ENCODE measurements at regions not wholly inside any gene's neighbourhood (a gene's known extent, or its start where the extent isn't known, plus 50 kb on each side); places are given as distances from the start of the nearest gene placed in this dataset.

- DNase-seq (no peak), ATAC-seq (no peak)
- Histone ChIP-seq H3K4me1 (peaks cover 0 to 5% (median 0%) of the 10 kb centered on the region in 9 donors), H3K36me3 (no peaks in the 10 kb centered on the region), H3K27me3 (no peaks in the 10 kb centered on the region), H3K9me3 (peaks cover 0 to 4% (median 0%) of the 10 kb centered on the region in 11 donors), H3K27ac (no peak overlapping the region), H3K4me3 (no peak overlapping the region)
- intact Hi-C loops (cut with DNase I), result no loop called here
- TF ChIP-seq, protein P1, sequence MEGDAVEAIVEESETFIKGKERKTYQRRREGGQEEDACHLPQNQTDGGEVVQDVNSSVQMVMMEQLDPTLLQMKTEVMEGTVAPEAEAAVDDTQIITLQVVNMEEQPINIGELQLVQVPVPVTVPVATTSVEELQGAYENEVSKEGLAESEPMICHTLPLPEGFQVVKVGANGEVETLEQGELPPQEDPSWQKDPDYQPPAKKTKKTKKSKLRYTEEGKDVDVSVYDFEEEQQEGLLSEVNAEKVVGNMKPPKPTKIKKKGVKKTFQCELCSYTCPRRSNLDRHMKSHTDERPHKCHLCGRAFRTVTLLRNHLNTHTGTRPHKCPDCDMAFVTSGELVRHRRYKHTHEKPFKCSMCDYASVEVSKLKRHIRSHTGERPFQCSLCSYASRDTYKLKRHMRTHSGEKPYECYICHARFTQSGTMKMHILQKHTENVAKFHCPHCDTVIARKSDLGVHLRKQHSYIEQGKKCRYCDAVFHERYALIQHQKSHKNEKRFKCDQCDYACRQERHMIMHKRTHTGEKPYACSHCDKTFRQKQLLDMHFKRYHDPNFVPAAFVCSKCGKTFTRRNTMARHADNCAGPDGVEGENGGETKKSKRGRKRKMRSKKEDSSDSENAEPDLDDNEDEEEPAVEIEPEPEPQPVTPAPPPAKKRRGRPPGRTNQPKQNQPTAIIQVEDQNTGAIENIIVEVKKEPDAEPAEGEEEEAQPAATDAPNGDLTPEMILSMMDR (IDR thresholded peaks at IDR 0.05), result no peak
- WGBS, 2 donors, result 75 to 78% methylated on average over 2 of the region's 2 CpGs
These were observed 170.9 kb upstream of the FAM98A start for GRCh38 chr2:33770023-33770422.

- no peaks in the 10 kb centered on the region for H3K36me3 ChIP-seq
- DNase-seq (no peak), ATAC-seq (no peak)
- H3K9me3 ChIP-seq, result no peaks in the 10 kb centered on the region
- WGBS, 2 donors, result 65 to 76% methylated on average over 4 of the region's 4 CpGs
- no peak overlapping the region for H3K4me3 ChIP-seq
- peaks cover 0 to 5% (median 0%) of the 10 kb centered on the region in 9 donors for H3K4me1 ChIP-seq
- no peak overlapping the region for H3K27ac ChIP-seq
- TF ChIP-seq, protein P1 (IDR thresholded peaks at IDR 0.05), result no peak
- intact Hi-C loops (cut with DNase I), result no loop called here
- no peaks in the 10 kb centered on the region for H3K27me3 ChIP-seq
These were observed 167.1 kb upstream of the FAM98A start for GRCh38 chr2:33766175-33766574.

DNA sequence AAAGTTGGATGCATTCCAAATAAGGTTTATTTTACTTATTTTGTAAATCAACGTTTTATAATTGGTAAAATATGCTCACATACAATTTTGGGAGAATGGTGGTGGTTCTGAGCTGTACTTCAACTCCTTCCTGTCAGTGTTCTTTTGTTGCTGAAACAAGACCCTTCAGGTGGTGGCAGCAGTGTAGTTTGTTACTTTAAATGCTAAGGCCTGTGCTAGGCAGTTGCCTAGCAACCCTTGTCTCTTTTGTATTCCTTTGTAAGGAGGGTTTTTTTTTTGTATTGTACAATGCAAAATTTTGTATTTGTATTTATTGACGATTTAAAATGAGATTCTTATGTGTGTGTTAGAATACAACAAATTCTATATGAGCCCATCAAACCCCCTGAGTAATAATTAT is 166.0 kb upstream of the FAM98A start:
- Histone ChIP-seq H3K4me1 (peaks cover 0 to 5% (median 0%) of the 10 kb centered on the region in 9 donors), H3K36me3 (no peaks in the 10 kb centered on the region), H3K9me3 (no peaks in the 10 kb centered on the region), H3K27ac (no peak overlapping the region), H3K4me3 (no peak overlapping the region), H3K27me3 (no peaks in the 10 kb centered on the region)
- 19 to 21% methylated on average over 2 of the region's 2 CpGs for WGBS, 2 donors
- TF ChIP-seq, protein P1 (IDR thresholded peaks at IDR 0.05), result peak in 2 of 9 donors; percentile 11 to 16
- DNase-seq (peak in 1 of 2 donors; percentile 6), ATAC-seq (peak in 1 of 8 donors; percentile 45)
- intact Hi-C loops (cut with DNase I), result no loop called here

GRCh38 chr2:33764551-33764950 is 165.5 kb upstream of the FAM98A start:
- peaks cover 0 to 1% (median 0%) of the 10 kb centered on the region in 11 donors for H3K9me3 ChIP-seq
- WGBS, 2 donors, result 76 to 91% methylated on average over 5 of the region's 5 CpGs
- ATAC-seq (no peak), DNase-seq (no peak)
- no peak overlapping the region for H3K4me3 ChIP-seq
- no peak overlapping the region for H3K27ac ChIP-seq
- peaks cover 0 to 5% (median 0%) of the 10 kb centered on the region in 9 donors for H3K4me1 ChIP-seq
- intact Hi-C loops (cut with DNase I), result no loop called here
- TF ChIP-seq, protein P1 (IDR thresholded peaks at IDR 0.05), result no peak
- H3K27me3 ChIP-seq, result no peaks in the 10 kb centered on the region
- H3K36me3 ChIP-seq, result no peaks in the 10 kb centered on the region

Measured in heart right ventricle (tissue), 16 donors.